BLaER1 (cell line): ENCODE measurements at regions not wholly inside any gene's neighbourhood (a gene's known extent, or its start where the extent isn't known, plus 50 kb on each side); places are given as distances from the start of the nearest gene placed in this dataset.

Experiments used
- H3K27ac ChIP-seq: shearing (Covaris generic); formaldehyde crosslinking; 2 replicates; pipeline ENCODE4 v1.8.1; 2022
- H3K27me3 ChIP-seq: shearing (Covaris generic); formaldehyde crosslinking; 2 replicates; pipeline ENCODE4 v1.8.1; 2022
- H3K36me3 ChIP-seq: shearing (Covaris generic); formaldehyde crosslinking; 2 replicates; pipeline ENCODE4 v1.8.1; 2022
- H3K4me1 ChIP-seq: shearing (Covaris generic); formaldehyde crosslinking; 2 replicates; pipeline ENCODE4 v1.8.1; 2022
- H3K4me2 ChIP-seq: shearing (Covaris generic); formaldehyde crosslinking; 2 replicates; pipeline ENCODE4 v1.8.1; 2022
- H3K4me3 ChIP-seq: shearing (Covaris generic); formaldehyde crosslinking; 2 replicates; pipeline ENCODE4 v1.8.1; 2022
- H3K9ac ChIP-seq: shearing (Covaris generic); formaldehyde crosslinking; 2 replicates; pipeline ENCODE4 v1.8.1; 2022
- H3K9me3 ChIP-seq: shearing (Covaris generic); formaldehyde crosslinking; 2 replicates; pipeline ENCODE4 v1.8.1; 2022
- H4K20me1 ChIP-seq: shearing (Covaris generic); formaldehyde crosslinking; 2 replicates; pipeline ENCODE4 v1.8.1; 2022
- Cebpa-rat ChIP-seq: shearing (Covaris generic); IDR thresholded peaks from 2 replicates; pipeline ENCODE4 v1.8.1; 2022

- no peaks in the 10 kb centered on the region for H3K27me3 ChIP-seq
- no peak overlapping the region for H3K4me3 ChIP-seq
- H3K36me3 ChIP-seq: no peaks in the 10 kb centered on the region
- H3K4me2 ChIP-seq: no peak overlapping the region
- H3K27ac ChIP-seq: no peak overlapping the region
- H4K20me1 ChIP-seq: no peaks in the 10 kb centered on the region
- H3K4me1 ChIP-seq: no peaks in the 10 kb centered on the region
- no peak for TF ChIP-seq Cebpa-rat
- no peak overlapping the region for H3K9ac ChIP-seq
- H3K9me3 ChIP-seq: no peaks in the 10 kb centered on the region
Observed at GRCh38 chr6:15986027-15986629, 142.8 kb upstream of the MYLIP start.

- no peak overlapping the region for H3K4me2 ChIP-seq
- H3K9ac ChIP-seq: no peak overlapping the region
- H3K9me3 ChIP-seq: no peaks in the 10 kb centered on the region
- no peaks in the 10 kb centered on the region for H3K4me1 ChIP-seq
- H4K20me1 ChIP-seq: no peaks in the 10 kb centered on the region
- H3K27ac ChIP-seq: no peak overlapping the region
- H3K36me3 ChIP-seq: no peaks in the 10 kb centered on the region
- H3K27me3 ChIP-seq: no peaks in the 10 kb centered on the region
- TF ChIP-seq Cebpa-rat: no peak
- H3K4me3 ChIP-seq: no peak overlapping the region
Observed at GRCh38 chr6:15985379-15985959, 143.4 kb upstream of the MYLIP start.

- Histone ChIP-seq H3K27me3 (no peaks in the 10 kb centered on the region), H3K27ac (no peak overlapping the region), H3K4me1 (peaks cover 4% of the 10 kb centered on the region; the same call in 1 of the 2 replicates), H3K4me2 (no peak overlapping the region), H3K4me3 (no peak overlapping the region), H3K9ac (no peak overlapping the region), H3K36me3 (no peaks in the 10 kb centered on the region), H3K9me3 (no peaks in the 10 kb centered on the region), H4K20me1 (no peaks in the 10 kb centered on the region)
- no peak for TF ChIP-seq Cebpa-rat
Observed at GRCh38 chr6:15981956-15982355, 146.9 kb upstream of the MYLIP start.

- Histone ChIP-seq H3K4me2 (no peak overlapping the region), H3K9me3 (no peaks in the 10 kb centered on the region), H3K4me1 (peaks cover 4% of the 10 kb centered on the region; the same call in 1 of the 2 replicates), H3K27ac (no peak overlapping the region), H3K36me3 (no peaks in the 10 kb centered on the region), H3K27me3 (no peaks in the 10 kb centered on the region), H4K20me1 (no peaks in the 10 kb centered on the region), H3K4me3 (no peak overlapping the region), H3K9ac (no peak overlapping the region)
- TF ChIP-seq Cebpa-rat: no peak
Observed at GRCh38 chr6:15980801-15981200, 148.1 kb upstream of the MYLIP start.

- no peak for TF ChIP-seq Cebpa-rat
- Histone ChIP-seq H3K27me3 (no peaks in the 10 kb centered on the region), H3K4me1 (peaks cover 4% of the 10 kb centered on the region; the same call in 1 of the 2 replicates), H3K27ac (no peak overlapping the region), H3K4me3 (no peak overlapping the region), H3K4me2 (no peak overlapping the region), H4K20me1 (no peaks in the 10 kb centered on the region), H3K9me3 (peaks cover 6% of the 10 kb centered on the region), H3K9ac (no peak overlapping the region), H3K36me3 (no peaks in the 10 kb centered on the region)
Observed at GRCh38 chr6:15978426-15978825, 150.5 kb upstream of the MYLIP start.

GRCh38 chr6:15977050-15977449, 151.8 kb upstream of the MYLIP start:
- H3K4me1 ChIP-seq: peaks cover 4% of the 10 kb centered on the region; the same call in 1 of the 2 replicates
- H3K27me3 ChIP-seq: no peaks in the 10 kb centered on the region
- H3K9ac ChIP-seq: no peak overlapping the region
- TF ChIP-seq Cebpa-rat: no peak
- no peaks in the 10 kb centered on the region for H3K36me3 ChIP-seq
- no peaks in the 10 kb centered on the region for H4K20me1 ChIP-seq
- no peak overlapping the region for H3K4me2 ChIP-seq
- H3K4me3 ChIP-seq: no peak overlapping the region
- H3K9me3 ChIP-seq: peaks cover 7% of the 10 kb centered on the region
- H3K27ac ChIP-seq: no peak overlapping the region

- Histone ChIP-seq H3K27me3 (no peaks in the 10 kb centered on the region), H3K9ac (no peak overlapping the region), H3K4me2 (no peak overlapping the region), H3K36me3 (no peaks in the 10 kb centered on the region), H4K20me1 (no peaks in the 10 kb centered on the region), H3K27ac (no peak overlapping the region), H3K4me3 (no peak overlapping the region), H3K4me1 (peaks cover 4% of the 10 kb centered on the region; the same call in 1 of the 2 replicates), H3K9me3 (peaks cover 7% of the 10 kb centered on the region)
- no peak for TF ChIP-seq Cebpa-rat
Observed at GRCh38 chr6:15974817-15975216, 154.1 kb upstream of the MYLIP start.

GRCh38 chr6:15970517-15970916, 158.4 kb upstream of the MYLIP start:
- Histone ChIP-seq H3K27ac (no peak overlapping the region), H3K27me3 (no peaks in the 10 kb centered on the region)
- no peak for TF ChIP-seq Cebpa-rat

GRCh38 chr6:15969236-15969778, 159.6 kb upstream of the MYLIP start:
- Histone ChIP-seq H3K9ac (no peak overlapping the region), H3K36me3 (no peaks in the 10 kb centered on the region), H3K4me3 (no peak overlapping the region), H3K4me1 (no peaks in the 10 kb centered on the region), H3K9me3 (peaks cover 7% of the 10 kb centered on the region), H3K27ac (no peak overlapping the region), H3K4me2 (no peak overlapping the region), H3K27me3 (no peaks in the 10 kb centered on the region), H4K20me1 (no peaks in the 10 kb centered on the region)
- no peak for TF ChIP-seq Cebpa-rat

More at GRCh38 chr6:15970517-15970916, 158.4 kb upstream of the MYLIP start:
- Histone ChIP-seq H3K9ac (no peak overlapping the region), H3K36me3 (no peaks in the 10 kb centered on the region), H3K4me2 (no peak overlapping the region), H4K20me1 (no peaks in the 10 kb centered on the region), H3K4me3 (no peak overlapping the region), H3K9me3 (peaks cover 7% of the 10 kb centered on the region), H3K4me1 (no peaks in the 10 kb centered on the region)

- Histone ChIP-seq H3K4me3 (no peak overlapping the region), H3K36me3 (no peaks in the 10 kb centered on the region), H3K9me3 (peaks cover 2% of the 10 kb centered on the region), H3K27me3 (no peaks in the 10 kb centered on the region), H4K20me1 (no peaks in the 10 kb centered on the region), H3K4me2 (no peak overlapping the region), H3K9ac (no peak overlapping the region), H3K27ac (no peak overlapping the region), H3K4me1 (no peaks in the 10 kb centered on the region)
- TF ChIP-seq Cebpa-rat: no peak
Observed at GRCh38 chr6:15968519-15968918, 160.4 kb upstream of the MYLIP start.
